H1 (cell line): ENCODE measurements at regions not wholly inside any gene's neighbourhood (a gene's known extent, or its start where the extent isn't known, plus 50 kb on each side); places are given as distances from the start of the nearest gene placed in this dataset.

Source experiments
- CTCF ChIP-seq, 3 experiments: IDR thresholded peaks; 1 replicate in 2 of 3; 2 replicates in 1 of 3; pipeline versions ENCODE4 v1.5.1 to v1.6.1; 2011; ENCODE audit warnings: low read length in 3 of 3, mild to moderate bottlenecking in 3 of 3, inconsistent platforms in 2 of 3, low read depth in 1 of 3, moderate library complexity in 1 of 3; ENCODE audit not compliant: insufficient read depth in 1 of 3; ENCODE audit errors: control extremely low read depth in 1 of 3
- EP300 ChIP-seq, 2 experiments: IDR thresholded peaks; 1 replicate in 1 of 2; 2 replicates in 1 of 2; pipeline ENCODE4 v1.6.1; 2011 to 2012; ENCODE audit warnings: low read depth in 2 of 2, low read length in 2 of 2, mild to moderate bottlenecking in 2 of 2, borderline replicate concordance in 1 of 2, inconsistent platforms in 1 of 2, moderate library complexity in 1 of 2
- EZH2 ChIP-seq: fragments of 200-600 bp; sonication (generic); IDR thresholded peaks from 2 replicates; pipeline ENCODE4 v1.7.1; 2012; ENCODE audit warnings: low read depth, mild to moderate bottlenecking, moderate library complexity, low read length, inconsistent platforms; ENCODE audit not compliant: severe bottlenecking
- FOSL1 ChIP-seq: IDR thresholded peaks from 2 replicates; pipeline ENCODE4 v1.6.1; 2011; ENCODE audit warnings: mild to moderate bottlenecking, low read depth, low read length, moderate library complexity; ENCODE audit not compliant: insufficient read depth
- KDM1A ChIP-seq: fragments of 200-600, 300-600 bp; sonication (generic); IDR thresholded peaks from 2 replicates; pipeline ENCODE4 v1.7.1; 2016; ENCODE audit warnings: mild to moderate bottlenecking, low read length, borderline replicate concordance
- POLR2AphosphoS5 ChIP-seq: IDR thresholded peaks from 2 replicates; pipeline ENCODE4 v1.6.1; 2011; ENCODE audit warnings: low read depth, low read length
- RNF2 ChIP-seq: fragments of 200-900, 300-1000 bp; sonication (generic); IDR thresholded peaks from 2 replicates; pipeline ENCODE4 v1.7.1; 2016; ENCODE audit warnings: borderline replicate concordance, low read depth, mild to moderate bottlenecking, antibody characterized with exemption, low read length; ENCODE audit not compliant: poor library complexity, severe bottlenecking; ENCODE audit errors: missing control alignments
- SIN3A ChIP-seq, 2 experiments: IDR thresholded peaks in 1 of 2; conservative IDR thresholded peaks in 1 of 2; 2 replicates each; pipeline ENCODE4 v1.6.1; 2011 to 2012; ENCODE audit warnings: low read length in 2 of 2, improper control_type of control experiment in 1 of 2, low read depth in 1 of 2, mild to moderate bottlenecking in 1 of 2
- TEAD4 ChIP-seq: IDR thresholded peaks from 2 replicates; pipeline ENCODE4 v1.6.1; 2012; ENCODE audit warnings: low read depth, low read length, inconsistent platforms, mixed read lengths

GRCh38 chr4:17068392-17068791, 169.9 kb upstream of the LDB2 start:
- no peak for TF ChIP-seq CTCF (IDR thresholded peaks at IDR 0.05; ENCODE audit: control extremely low read depth in 1 of 3, insufficient read depth in 1 of 3, low read depth in 1 of 3, low read length in 3 of 3)
- no peak for TF ChIP-seq EP300 (IDR thresholded peaks at IDR 0.05; ENCODE audit: borderline replicate concordance in 1 of 2, low read depth in 2 of 2, low read length in 2 of 2)
- no peak for TF ChIP-seq RNF2
- no peak for TF ChIP-seq EZH2
- TF ChIP-seq POLR2AphosphoS5: no peak
- no peak for TF ChIP-seq FOSL1
- no peak for TF ChIP-seq KDM1A
- no peak for TF ChIP-seq TEAD4
- TF ChIP-seq SIN3A (conservative IDR thresholded peaks at IDR 0.05 in 1 of 2, IDR thresholded peaks at IDR 0.05 in 1 of 2; ENCODE audit: low read depth in 1 of 2, low read length in 2 of 2): no peak
